ENCODE measurements at regions not wholly inside any gene's neighbourhood (a gene's known extent, or its start where the extent isn't known, plus 50 kb on each side); places are given as distances from the start of the nearest gene placed in this dataset.

DNA sequence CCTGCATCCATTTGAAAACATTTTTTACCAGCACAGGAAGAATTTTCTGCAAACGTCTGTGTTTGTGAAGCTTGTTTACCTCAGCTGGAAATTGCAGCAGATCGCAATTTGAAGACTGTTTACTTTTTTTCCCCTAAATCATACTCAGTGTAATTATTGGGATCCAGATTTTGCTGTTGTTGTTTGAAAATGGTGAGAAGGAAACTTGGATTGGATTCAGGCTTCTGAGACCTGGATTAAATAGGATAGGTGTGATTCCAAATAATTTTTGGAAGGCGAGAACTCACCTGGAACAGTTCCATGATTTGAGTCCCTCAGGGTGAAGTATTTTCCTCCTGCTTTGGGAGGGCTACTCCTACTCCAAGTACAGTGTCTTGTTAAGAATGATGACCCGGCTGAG is 279.8 kb downstream of the STIM2 start:
- H3K4me3 ChIP-seq = no peak overlapping the region
- 62 to 69% (median 63%) methylated on average over 4 of the region's 4 CpGs for WGBS, 4 donors
- TF ChIP-seq, protein P1, sequence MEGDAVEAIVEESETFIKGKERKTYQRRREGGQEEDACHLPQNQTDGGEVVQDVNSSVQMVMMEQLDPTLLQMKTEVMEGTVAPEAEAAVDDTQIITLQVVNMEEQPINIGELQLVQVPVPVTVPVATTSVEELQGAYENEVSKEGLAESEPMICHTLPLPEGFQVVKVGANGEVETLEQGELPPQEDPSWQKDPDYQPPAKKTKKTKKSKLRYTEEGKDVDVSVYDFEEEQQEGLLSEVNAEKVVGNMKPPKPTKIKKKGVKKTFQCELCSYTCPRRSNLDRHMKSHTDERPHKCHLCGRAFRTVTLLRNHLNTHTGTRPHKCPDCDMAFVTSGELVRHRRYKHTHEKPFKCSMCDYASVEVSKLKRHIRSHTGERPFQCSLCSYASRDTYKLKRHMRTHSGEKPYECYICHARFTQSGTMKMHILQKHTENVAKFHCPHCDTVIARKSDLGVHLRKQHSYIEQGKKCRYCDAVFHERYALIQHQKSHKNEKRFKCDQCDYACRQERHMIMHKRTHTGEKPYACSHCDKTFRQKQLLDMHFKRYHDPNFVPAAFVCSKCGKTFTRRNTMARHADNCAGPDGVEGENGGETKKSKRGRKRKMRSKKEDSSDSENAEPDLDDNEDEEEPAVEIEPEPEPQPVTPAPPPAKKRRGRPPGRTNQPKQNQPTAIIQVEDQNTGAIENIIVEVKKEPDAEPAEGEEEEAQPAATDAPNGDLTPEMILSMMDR (IDR thresholded peaks at IDR 0.05) = no peak
- no peak for TF ChIP-seq POLR2A (IDR thresholded peaks at IDR 0.05)
- H3K27me3 ChIP-seq = no peaks in the 10 kb centered on the region
- no peak for DNase-seq
- intact Hi-C loops (cut with DNase I) = no loop called here
- no peak overlapping the region for H3K27ac ChIP-seq
- no peak for ATAC-seq
- H3K36me3 ChIP-seq = no peaks in the 10 kb centered on the region
- H3K9me3 ChIP-seq = peaks cover 0 to 19% (median 2%) of the 10 kb centered on the region in 12 donors
- H3K4me1 ChIP-seq = no peaks in the 10 kb centered on the region

DNA sequence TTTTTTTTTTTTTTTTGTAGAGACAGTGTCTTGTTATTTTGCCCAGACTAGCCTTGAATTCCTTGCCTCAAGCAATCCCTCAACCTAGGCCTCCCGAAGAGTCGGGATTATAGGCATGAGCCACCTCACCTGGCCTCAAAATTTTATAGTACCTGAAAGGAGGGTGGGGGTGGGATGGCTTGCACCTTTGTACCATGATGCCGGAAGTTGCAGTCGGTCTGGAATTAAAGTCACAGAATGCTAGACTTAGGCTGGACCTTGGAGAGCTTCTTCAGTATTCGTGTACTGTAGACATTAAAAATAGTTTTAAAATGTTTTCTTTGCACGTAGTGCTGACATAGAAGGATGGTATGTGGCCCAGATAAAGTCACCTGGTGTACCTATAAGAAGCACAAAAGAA is 280.9 kb downstream of the STIM2 start:
- DNase-seq (no peak), ATAC-seq (no peak)
- Histone ChIP-seq H3K36me3 (no peaks in the 10 kb centered on the region), H3K27me3 (no peaks in the 10 kb centered on the region), H3K27ac (no peak overlapping the region), H3K4me3 (no peak overlapping the region), H3K4me1 (no peaks in the 10 kb centered on the region), H3K9me3 (peaks cover 0 to 9% (median 0%) of the 10 kb centered on the region in 12 donors)
- WGBS, 4 donors = 74 to 88% (median 80%) methylated on average over 6 of the region's 6 CpGs
- no peak for TF ChIP-seq POLR2A (IDR thresholded peaks at IDR 0.05)
- TF ChIP-seq, protein P1 (IDR thresholded peaks at IDR 0.05) = no peak
- intact Hi-C loops (cut with DNase I) = no loop called here

DNA sequence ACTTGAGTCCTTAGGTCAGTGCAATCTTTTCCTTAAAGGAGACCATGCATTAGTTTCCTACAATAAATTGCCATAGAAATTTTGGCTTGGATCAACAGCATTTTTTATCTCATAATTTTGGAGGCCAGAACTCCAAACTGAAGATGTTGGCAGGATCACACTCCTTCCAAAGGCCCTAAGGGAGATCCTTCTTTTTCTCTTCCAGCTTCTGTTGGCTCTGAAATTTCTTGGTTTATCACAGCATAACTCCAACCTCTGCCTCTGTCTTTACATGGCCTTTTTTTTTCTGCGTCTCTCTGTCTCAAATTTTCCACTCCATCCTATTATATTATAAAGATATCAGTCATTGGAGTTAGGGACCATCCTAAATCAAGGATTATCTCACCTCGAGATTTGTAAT is 282.2 kb downstream of the STIM2 start:
- Histone ChIP-seq H3K9me3 (peaks cover 0 to 9% (median 0%) of the 10 kb centered on the region in 12 donors), H3K4me3 (no peak overlapping the region), H3K36me3 (no peaks in the 10 kb centered on the region), H3K4me1 (no peaks in the 10 kb centered on the region), H3K27ac (no peak overlapping the region), H3K27me3 (no peaks in the 10 kb centered on the region)
- DNase-seq (no peak), ATAC-seq (no peak)
- TF ChIP-seq, protein P1 (IDR thresholded peaks at IDR 0.05) = no peak
- TF ChIP-seq POLR2A (IDR thresholded peaks at IDR 0.05) = no peak
- intact Hi-C loops (cut with DNase I) = no loop called here
- WGBS, 4 donors = 74 to 83% (median 75%) methylated on average over 2 of the region's 2 CpGs

DNA sequence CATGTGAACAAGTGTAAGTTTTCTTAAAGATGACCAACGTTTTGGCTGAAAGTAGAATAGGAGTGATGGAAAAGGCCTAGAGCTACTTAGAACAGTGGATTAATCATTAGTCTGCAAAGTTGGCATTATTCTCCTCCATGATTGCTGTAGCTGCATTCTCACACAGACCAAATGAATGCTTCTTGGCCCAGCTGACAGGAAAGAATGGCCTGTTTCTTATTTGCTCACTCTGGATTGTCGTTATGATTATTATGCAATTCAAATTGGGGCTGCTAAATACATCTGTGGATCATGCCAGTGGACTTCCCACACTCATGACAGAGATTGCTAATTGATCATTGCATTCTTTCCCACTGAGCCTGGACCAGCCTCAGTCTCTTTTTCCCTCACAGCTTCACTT is 285.0 kb downstream of the STIM2 start:
- Histone ChIP-seq H3K9me3 (no peaks in the 10 kb centered on the region), H3K36me3 (no peaks in the 10 kb centered on the region), H3K27ac (no peak overlapping the region), H3K27me3 (no peaks in the 10 kb centered on the region), H3K4me1 (no peaks in the 10 kb centered on the region), H3K4me3 (no peak overlapping the region)
- intact Hi-C loops (cut with DNase I) = no loop called here
- TF ChIP-seq, protein P1 (IDR thresholded peaks at IDR 0.05) = no peak
- TF ChIP-seq POLR2A (IDR thresholded peaks at IDR 0.05) = no peak
- ATAC-seq (no peak), DNase-seq (no peak)
- 52 to 54% (median 54%) methylated on average over 2 of the region's 2 CpGs for WGBS, 4 donors

Data from heart left ventricle (tissue), 16 donors.